Progenitor cell of endocrine pancreas (in vitro differentiated cells): ENCODE measurements at regions not wholly inside any gene's neighbourhood (a gene's known extent, or its start where the extent isn't known, plus 50 kb on each side); places are given as distances from the start of the nearest gene placed in this dataset.

Experiments used
- DNase-seq: peaks from one replicate; pipeline ENCODE4 v3.0.0; 2021; ENCODE audit warnings: low spot score; ENCODE audit not compliant: unreplicated experiment
- H3K27ac Mint-ChIP-seq: 2 replicates; pipeline ENCODE4 v1.8.0; 2021; ENCODE audit warnings: mild to moderate bottlenecking, moderate library complexity, mixed read lengths
- H3K27me3 Mint-ChIP-seq: 2 replicates; pipeline ENCODE4 v1.8.0; 2021; ENCODE audit warnings: mixed read lengths
- H3K36me3 Mint-ChIP-seq: 2 replicates; pipeline ENCODE4 v1.8.0; 2022; ENCODE audit warnings: mixed read lengths; ENCODE audit not compliant: insufficient read depth
- H3K4me1 Mint-ChIP-seq: 2 replicates; pipeline ENCODE4 v1.8.0; 2021; ENCODE audit warnings: low read depth, mixed read lengths
- H3K4me3 Mint-ChIP-seq: 2 replicates; pipeline ENCODE4 v1.8.0; 2021; ENCODE audit warnings: low read depth, mild to moderate bottlenecking, moderate library complexity, mixed read lengths
- H3K9me3 Mint-ChIP-seq: 2 replicates; pipeline ENCODE4 v1.8.0; 2021; ENCODE audit warnings: low read depth, mixed read lengths
- TF ChIP-seq, protein P1 (sequence below): fragments of 200-600 bp; sonication (generic); IDR thresholded peaks from one replicate; pipeline ENCODE4 v1.5.0; 2021; ENCODE audit warnings: antibody characterized with exemption, mild to moderate bottlenecking; ENCODE audit not compliant: unreplicated experiment

DNA sequence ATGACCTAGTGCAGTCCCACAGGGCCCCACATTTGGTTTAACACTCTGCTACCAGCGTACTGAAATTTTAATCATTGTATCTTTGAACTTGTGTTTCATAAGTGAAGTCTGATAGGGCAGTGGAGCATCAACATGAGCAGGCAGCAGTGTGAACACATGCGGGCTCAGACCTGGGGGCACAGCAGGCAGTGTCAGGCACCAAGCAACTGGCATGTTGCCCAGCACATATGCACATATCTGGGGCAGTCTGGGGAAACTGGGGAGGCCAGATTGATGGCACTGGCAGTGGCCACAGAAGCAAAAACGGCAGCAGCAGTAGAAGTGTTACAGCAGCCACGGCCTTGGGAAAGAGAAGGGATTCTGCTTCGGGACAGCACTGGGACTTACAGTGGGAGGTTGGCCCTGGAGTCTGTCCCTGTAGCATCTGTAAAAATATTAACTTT, 353.9 kb upstream of the KCNMB2 start:
- H3K4me3 Mint-ChIP-seq: no peak overlapping the region
- peaks cover 8% of the 10 kb centered on the region for H3K27me3 Mint-ChIP-seq
- DNase-seq: no peak
- peaks cover 3% of the 10 kb centered on the region for H3K9me3 Mint-ChIP-seq
- TF ChIP-seq, protein P1, sequence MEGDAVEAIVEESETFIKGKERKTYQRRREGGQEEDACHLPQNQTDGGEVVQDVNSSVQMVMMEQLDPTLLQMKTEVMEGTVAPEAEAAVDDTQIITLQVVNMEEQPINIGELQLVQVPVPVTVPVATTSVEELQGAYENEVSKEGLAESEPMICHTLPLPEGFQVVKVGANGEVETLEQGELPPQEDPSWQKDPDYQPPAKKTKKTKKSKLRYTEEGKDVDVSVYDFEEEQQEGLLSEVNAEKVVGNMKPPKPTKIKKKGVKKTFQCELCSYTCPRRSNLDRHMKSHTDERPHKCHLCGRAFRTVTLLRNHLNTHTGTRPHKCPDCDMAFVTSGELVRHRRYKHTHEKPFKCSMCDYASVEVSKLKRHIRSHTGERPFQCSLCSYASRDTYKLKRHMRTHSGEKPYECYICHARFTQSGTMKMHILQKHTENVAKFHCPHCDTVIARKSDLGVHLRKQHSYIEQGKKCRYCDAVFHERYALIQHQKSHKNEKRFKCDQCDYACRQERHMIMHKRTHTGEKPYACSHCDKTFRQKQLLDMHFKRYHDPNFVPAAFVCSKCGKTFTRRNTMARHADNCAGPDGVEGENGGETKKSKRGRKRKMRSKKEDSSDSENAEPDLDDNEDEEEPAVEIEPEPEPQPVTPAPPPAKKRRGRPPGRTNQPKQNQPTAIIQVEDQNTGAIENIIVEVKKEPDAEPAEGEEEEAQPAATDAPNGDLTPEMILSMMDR: no peak
- peaks cover 2% of the 10 kb centered on the region for H3K4me1 Mint-ChIP-seq
- no peaks in the 10 kb centered on the region for H3K36me3 Mint-ChIP-seq
- no peak overlapping the region for H3K27ac Mint-ChIP-seq

DNA sequence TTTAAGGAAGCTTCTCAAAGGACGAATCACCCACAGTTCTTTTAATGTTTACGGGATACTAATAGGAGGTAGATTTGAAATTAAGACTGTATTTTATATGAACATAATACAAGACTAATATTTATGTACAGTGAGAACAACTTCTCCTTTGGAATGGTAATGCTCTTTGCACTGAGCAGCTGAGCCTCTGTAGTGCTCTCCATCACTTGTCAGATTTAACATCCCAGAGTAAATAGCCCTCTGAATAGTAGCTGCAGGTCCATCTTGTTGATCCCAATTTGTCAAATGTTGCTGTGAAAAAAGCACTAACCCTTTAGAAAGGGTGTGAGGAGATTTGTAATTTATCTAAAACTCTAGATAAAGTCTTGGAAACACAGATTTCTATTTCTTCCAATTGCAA, 351.4 kb upstream of the KCNMB2 start:
- no peak overlapping the region for H3K27ac Mint-ChIP-seq
- no peak for DNase-seq
- H3K9me3 Mint-ChIP-seq: peaks cover 3% of the 10 kb centered on the region
- peaks cover 8% of the 10 kb centered on the region for H3K27me3 Mint-ChIP-seq
- no peak overlapping the region for H3K4me3 Mint-ChIP-seq
- H3K4me1 Mint-ChIP-seq: peaks cover 2% of the 10 kb centered on the region
- no peaks in the 10 kb centered on the region for H3K36me3 Mint-ChIP-seq
- TF ChIP-seq, protein P1: no peak

DNA sequence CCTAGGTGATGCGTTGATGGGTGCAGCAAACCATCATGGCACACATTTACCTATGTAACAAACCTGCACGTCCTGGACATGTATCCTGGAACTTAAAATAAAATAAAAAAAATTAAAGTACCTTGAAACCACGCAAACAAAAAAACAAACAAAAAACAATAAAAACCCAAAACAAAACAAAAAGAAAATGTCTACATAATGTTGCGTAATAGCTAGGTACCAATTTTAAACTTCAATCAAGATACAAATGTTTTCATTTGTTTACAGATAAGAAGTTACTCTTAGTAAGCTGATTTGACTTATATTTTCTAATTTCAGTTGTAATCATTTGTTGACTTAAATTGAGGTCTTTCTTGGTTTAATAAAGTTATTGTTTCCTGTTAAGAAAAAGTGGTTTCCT, 349.6 kb upstream of the KCNMB2 start:
- Mint-ChIP-seq H3K36me3 (no peaks in the 10 kb centered on the region), H3K9me3 (peaks cover 3% of the 10 kb centered on the region), H3K27me3 (peaks cover 4% of the 10 kb centered on the region), H3K27ac (no peak overlapping the region), H3K4me1 (peaks cover 2% of the 10 kb centered on the region), H3K4me3 (no peak overlapping the region)
- DNase-seq: no peak
- TF ChIP-seq, protein P1: no peak

DNA sequence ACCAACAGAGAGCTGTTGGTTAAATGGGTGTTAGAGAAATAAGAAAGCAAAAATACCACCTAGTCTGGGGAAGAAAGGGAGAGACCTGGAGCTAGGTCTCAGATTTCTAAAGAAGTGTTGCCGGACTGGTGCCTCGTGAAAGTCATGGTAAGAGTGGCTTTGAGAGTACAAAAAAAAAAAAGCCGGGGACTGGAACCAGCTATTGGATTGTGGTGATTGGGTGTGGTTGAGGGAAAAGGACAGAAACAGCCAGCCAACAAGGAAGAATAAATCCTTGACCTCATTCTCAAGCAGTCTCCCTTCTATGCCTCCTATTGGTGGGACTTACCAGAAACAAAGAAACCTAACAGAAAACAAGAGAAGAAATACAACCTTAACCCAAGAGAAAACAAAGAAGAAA, 346.4 kb upstream of the KCNMB2 start:
- Mint-ChIP-seq H3K27ac (no peak overlapping the region), H3K36me3 (no peaks in the 10 kb centered on the region), H3K27me3 (no peaks in the 10 kb centered on the region), H3K4me1 (peaks cover 2% of the 10 kb centered on the region), H3K9me3 (peaks cover 7% of the 10 kb centered on the region), H3K4me3 (no peak overlapping the region)
- no peak for DNase-seq
- TF ChIP-seq, protein P1: no peak

DNA sequence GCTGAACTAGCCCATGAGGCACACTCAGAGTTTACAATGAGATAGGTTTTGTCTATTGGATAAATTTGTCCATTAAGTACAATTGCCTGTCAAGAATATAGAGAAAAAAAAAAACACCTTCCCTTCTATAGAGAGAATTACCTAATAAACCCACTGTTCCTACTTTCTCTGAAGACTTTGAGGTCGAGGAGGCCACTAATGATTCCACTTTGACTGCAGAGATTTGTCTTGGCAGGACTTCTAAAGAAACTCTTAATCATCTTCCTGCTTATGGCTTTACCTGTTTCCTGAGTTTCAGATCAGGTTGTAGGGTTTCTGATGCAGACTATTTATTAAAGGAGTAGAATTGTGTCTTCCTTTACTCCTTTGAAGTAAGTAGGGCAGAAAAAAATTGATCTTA, 342.4 kb upstream of the KCNMB2 start:
- Mint-ChIP-seq H3K9me3 (peaks cover 5% of the 10 kb centered on the region), H3K4me3 (no peak overlapping the region), H3K36me3 (no peaks in the 10 kb centered on the region), H3K27ac (no peak overlapping the region), H3K27me3 (no peaks in the 10 kb centered on the region), H3K4me1 (peaks cover 1% of the 10 kb centered on the region)
- no peak for DNase-seq
- TF ChIP-seq, protein P1: no peak

DNA sequence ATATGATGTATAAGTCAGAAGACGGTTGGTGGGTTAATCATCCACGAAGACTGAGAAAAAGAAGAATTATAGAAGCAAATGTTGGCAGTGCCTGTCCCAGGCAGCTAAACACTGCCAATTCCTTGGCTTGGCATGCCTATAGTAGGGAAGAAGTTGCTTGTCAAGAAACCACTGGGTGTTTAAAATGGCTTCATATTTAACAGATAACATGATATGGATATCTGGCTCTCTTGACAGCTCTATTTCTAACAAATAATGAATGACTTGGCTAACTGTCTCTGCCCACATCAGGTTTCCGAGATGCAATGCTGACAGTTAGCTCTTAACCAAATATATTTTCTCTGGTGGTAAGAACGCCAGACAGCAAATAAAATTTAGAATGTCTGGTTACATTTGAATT, 341.7 kb upstream of the KCNMB2 start:
- H3K27me3 Mint-ChIP-seq: no peaks in the 10 kb centered on the region
- H3K4me3 Mint-ChIP-seq: no peak overlapping the region
- H3K36me3 Mint-ChIP-seq: no peaks in the 10 kb centered on the region
- peaks cover 1% of the 10 kb centered on the region for H3K4me1 Mint-ChIP-seq
- no peak for DNase-seq
- peaks cover 5% of the 10 kb centered on the region for H3K9me3 Mint-ChIP-seq
- no peak overlapping the region for H3K27ac Mint-ChIP-seq
- TF ChIP-seq, protein P1: no peak
